Cardiac fibroblast (primary cell): ENCODE measurements at regions not wholly inside any gene's neighbourhood (a gene's known extent, or its start where the extent isn't known, plus 50 kb on each side); places are given as distances from the start of the nearest gene placed in this dataset.

Experiments used
- DNase-seq, 2 donors: peaks; one replicate each; pipeline versions ENCODE4 v3.0.0 to v3.0.0-alpha.2; 2010; ENCODE audit warnings: low read depth in 2 of 2
- H3K4me3 ChIP-seq, 2 donors: replicated peaks in 1 of 2; 1 replicate in 1 of 2; 2 replicates in 1 of 2; pipeline ENCODE4 v1.5.1; 2011; ENCODE audit warnings: low read depth in 2 of 2, low read length in 2 of 2, mild to moderate bottlenecking in 2 of 2, moderate library complexity in 1 of 2
- CTCF ChIP-seq: IDR thresholded peaks from one replicate; pipeline ENCODE4 v1.5.1; 2011; ENCODE audit warnings: low read depth, mild to moderate bottlenecking, low read length, inconsistent platforms

DNA sequence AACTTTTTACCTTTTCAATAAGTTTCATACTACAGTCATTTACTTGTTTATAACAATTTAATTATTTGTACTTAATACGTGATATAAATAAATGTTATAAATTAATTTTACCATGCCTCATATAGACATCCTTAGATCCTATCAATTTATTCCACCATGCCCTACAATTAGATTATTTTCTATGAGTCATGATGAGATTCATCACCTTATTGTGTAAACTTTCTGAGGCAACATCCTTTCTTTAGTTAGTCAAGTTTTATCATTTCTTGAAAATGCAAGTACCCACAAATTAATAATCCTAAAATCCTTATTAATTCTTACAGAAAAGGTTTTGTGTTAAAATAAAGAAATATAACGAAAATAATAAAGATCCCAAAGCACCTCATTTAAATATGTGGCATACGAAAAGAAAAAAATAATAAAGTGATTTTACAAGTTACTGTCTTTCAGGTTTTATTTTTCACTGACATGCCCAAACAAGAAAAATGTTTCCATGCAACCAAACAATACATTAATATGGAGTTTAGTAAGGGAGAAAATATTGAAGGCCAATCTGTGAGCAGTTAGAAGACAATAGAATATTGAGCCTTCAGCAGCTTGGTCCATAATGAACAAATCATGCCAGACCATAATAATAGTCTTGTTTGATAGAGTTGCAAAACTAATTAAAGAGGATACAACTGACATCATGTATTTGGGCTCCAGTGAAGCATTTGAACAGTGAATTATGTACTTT, 188.7 kb upstream of the MRPS30 start:
- TF ChIP-seq CTCF, result no peak
- no peak for DNase-seq
- H3K4me3 ChIP-seq, result no peak overlapping the region

- no peak for TF ChIP-seq CTCF
- H3K4me3 ChIP-seq, result no peak overlapping the region
- no peak for DNase-seq
Observed at GRCh38 chr5:44614845-44615244, 193.9 kb upstream of the MRPS30 start.

GRCh38 chr5:44613936-44614335, 194.8 kb upstream of the MRPS30 start:
- TF ChIP-seq CTCF, result no peak
- DNase-seq, result no peak
- no peak overlapping the region for H3K4me3 ChIP-seq

DNA sequence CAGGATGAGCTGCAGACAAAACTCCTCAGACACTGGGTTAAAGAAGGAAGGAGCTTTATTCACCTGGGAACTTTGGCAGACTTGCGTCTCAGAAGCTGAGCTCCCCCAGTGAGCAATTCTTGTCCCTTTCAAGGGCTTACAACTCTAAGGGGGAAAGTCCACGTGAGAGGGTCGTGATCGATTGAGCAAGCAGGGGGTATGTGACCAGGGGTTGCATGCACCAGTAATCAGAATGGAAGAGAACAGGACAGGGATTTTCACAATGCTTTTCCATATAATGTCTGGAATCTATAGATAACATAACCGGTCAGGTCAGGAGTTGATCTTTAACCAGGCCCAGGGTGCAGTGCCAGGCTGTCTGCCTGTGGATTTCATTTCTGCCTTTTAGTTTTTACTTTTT, 202.8 kb upstream of the MRPS30 start:
- DNase-seq, result no peak
- TF ChIP-seq CTCF, result no peak
- no peak overlapping the region for H3K4me3 ChIP-seq

DNA sequence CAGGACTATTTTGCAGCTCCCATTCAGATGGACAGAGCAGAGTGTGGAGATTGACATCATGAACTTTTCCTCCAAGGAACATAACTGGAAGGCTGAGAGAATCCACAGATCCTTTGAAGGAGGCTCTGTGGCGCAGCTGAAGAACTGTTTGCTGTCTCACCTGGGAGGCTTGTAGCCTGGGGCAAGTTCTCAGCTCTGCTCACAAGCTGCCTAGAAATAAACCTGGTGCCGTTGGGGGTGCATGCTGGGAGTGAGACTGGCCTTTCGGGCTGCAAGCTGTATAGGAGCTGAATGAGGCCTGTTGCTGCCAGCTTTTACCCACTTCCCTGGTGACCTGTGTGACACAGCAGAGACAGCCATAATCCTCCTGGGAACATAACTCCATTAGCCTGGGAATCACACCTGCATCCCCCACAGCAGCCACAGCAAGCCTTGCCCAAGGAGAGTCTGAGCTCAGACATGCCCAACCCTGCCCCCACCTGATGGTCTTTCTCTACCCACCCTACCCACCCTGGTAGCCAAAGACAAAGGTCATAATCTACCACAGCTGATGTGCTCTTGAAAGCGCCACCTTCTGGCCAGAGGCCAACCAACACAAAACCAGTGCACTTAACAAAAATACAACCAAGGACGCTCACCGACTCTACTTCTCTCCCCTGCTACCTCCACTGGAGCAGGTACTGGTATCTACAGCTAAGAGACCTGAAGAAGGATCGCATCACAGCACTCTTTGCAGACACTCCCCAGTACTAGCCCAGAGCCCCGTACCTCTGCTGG, 205.1 kb upstream of the MRPS30 start:
- no peak for DNase-seq
- no peak for TF ChIP-seq CTCF
- H3K4me3 ChIP-seq, result no peak overlapping the region

GRCh38 chr5:44574678-44575077, 185.5 kb upstream of the FGF10 start:
- no peak for DNase-seq
- TF ChIP-seq CTCF, result no peak
- no peak overlapping the region for H3K4me3 ChIP-seq
